PC-9 (cell line): ENCODE measurements at regions not wholly inside any gene's neighbourhood (a gene's known extent, or its start where the extent isn't known, plus 50 kb on each side); places are given as distances from the start of the nearest gene placed in this dataset.

Experiments
- BruUV-seq: library from RNA; stranded (reverse); fragments of 400-500 nt; replicated peaks from 2 replicates; lab custom pipeline; 2021; lab: Mats Ljungman, UMichigan
- CTCF ChIA-PET: fragments of 300-600 bp; sonication (Branson Sonifier 250); formaldehyde crosslinking; loops from one replicate; lab custom pipeline; 2022; ENCODE audit warnings: antibody characterized with exemption; lab: Charles Lee
- POLR2A ChIA-PET: fragments of 300-600 bp; sonication (Branson Sonifier 250); formaldehyde crosslinking; loops from one replicate; lab custom pipeline; 2022; ENCODE audit warnings: antibody characterized with exemption; ENCODE audit not compliant: unreplicated experiment; lab: Charles Lee
- DNase-seq, 2 experiments: peaks; one replicate each; pipeline versions ENCODE4 v3.0.0 to v3.0.0-alpha.2; 2015 to 2022; ENCODE audit warnings: mixed read lengths in 1 of 2
- H2AFZ ChIP-seq: fragments of 200-600 bp; sonication (generic); 2 replicates; pipeline ENCODE4 v1.8.1; 2017; ENCODE audit warnings: antibody characterized with exemption
- H3F3A ChIP-seq: fragments of 200-600 bp; sonication (generic); 2 replicates; pipeline ENCODE4 v1.8.1; 2017; ENCODE audit warnings: antibody characterized with exemption, mild to moderate bottlenecking, low read depth; ENCODE audit not compliant: insufficient read depth
- H3K27ac ChIP-seq: fragments of 200-600 bp; sonication (generic); 2 replicates; pipeline ENCODE4 v1.6.1; 2016; ENCODE audit warnings: mixed run types
- H3K27me3 ChIP-seq: fragments of 200-600 bp; sonication (generic); 2 replicates; pipeline ENCODE4 v1.6.1; 2016; ENCODE audit warnings: low read depth, mixed run types; ENCODE audit not compliant: insufficient read depth
- H3K36me3 ChIP-seq: fragments of 200-600 bp; sonication (generic); 2 replicates; pipeline ENCODE4 v1.6.1; 2016; ENCODE audit warnings: low read depth, mixed run types
- H3K4me1 ChIP-seq: fragments of 200-600 bp; sonication (generic); replicated peaks from 2 replicates; pipeline ENCODE4 v1.6.1; 2016; ENCODE audit warnings: mixed run types; ENCODE audit not compliant: insufficient read depth
- H3K4me2 ChIP-seq: fragments of 200-600 bp; sonication (generic); 2 replicates; pipeline ENCODE4 v1.6.1; 2017; ENCODE audit warnings: mixed run types
- H3K4me3 ChIP-seq: fragments of 200-600 bp; sonication (generic); 2 replicates; pipeline ENCODE4 v1.6.1; 2016; ENCODE audit warnings: mixed run types
- H3K79me2 ChIP-seq: fragments of 200-600 bp; sonication (generic); 2 replicates; pipeline ENCODE4 v1.6.1; 2017; ENCODE audit warnings: low read depth, mixed run types
- H3K9me2 ChIP-seq: fragments of 200-600 bp; sonication (generic); 2 replicates; pipeline ENCODE4 v1.8.1; 2017; ENCODE audit warnings: mild to moderate bottlenecking; ENCODE audit not compliant: insufficient read depth
- H3K9me3 ChIP-seq: fragments of 200-600 bp; sonication (generic); 2 replicates; pipeline ENCODE4 v1.8.1; 2016; ENCODE audit warnings: low read depth; ENCODE audit not compliant: insufficient read depth
- H4K20me1 ChIP-seq: fragments of 200-600 bp; sonication (generic); 2 replicates; pipeline ENCODE4 v1.8.1; 2017; ENCODE audit not compliant: insufficient read depth
- EZH2 ChIP-seq: fragments of 200-600 bp; sonication (generic); IDR thresholded peaks from 2 replicates; pipeline ENCODE4 v1.8.0; 2017; ENCODE audit warnings: antibody characterized with exemption, low read depth
- intact Hi-C: fragments of 100-400 bp; cut with micrococcal nuclease; formaldehyde crosslinking; loops from one replicate; pipeline ENCODE4 v1.10.0; 2022; ENCODE audit not compliant: unreplicated experiment
- TF ChIP-seq, protein P1 (sequence below): fragments of 200-600 bp; sonication (generic); conservative IDR thresholded peaks from 2 replicates; pipeline ENCODE4 v1.6.1; 2017; ENCODE audit warnings: mixed run types, antibody characterized with exemption, mild to moderate bottlenecking, moderate library complexity

DNA sequence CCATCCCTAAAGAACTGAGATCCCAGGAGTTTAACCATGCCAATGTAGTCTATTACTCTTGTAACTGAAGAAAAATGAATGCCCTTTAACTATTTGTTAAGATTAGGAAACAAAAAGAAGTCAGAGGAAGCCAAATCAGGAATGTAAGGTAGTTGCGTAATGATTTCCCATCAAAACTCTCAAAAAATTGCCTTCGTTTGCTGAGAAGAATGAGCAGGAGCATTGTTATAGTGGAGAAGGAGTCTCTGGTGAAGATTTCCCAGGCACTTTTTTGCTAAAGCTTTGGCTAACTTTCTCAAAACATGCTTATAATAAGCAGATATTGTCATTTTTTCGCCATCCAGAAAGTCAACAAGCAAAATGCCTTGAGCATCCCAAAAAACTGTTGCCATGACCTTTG, 224.0 kb upstream of the SIX2 start:
- Histone ChIP-seq H2AFZ (no peak overlapping the region), H3K27ac (no peak overlapping the region), H3K27me3 (no peaks in the 10 kb centered on the region), H3K79me2 (no peaks in the 10 kb centered on the region), H3F3A (peaks cover 15% of the 10 kb centered on the region), H3K4me1 (peaks cover 16% of the 10 kb centered on the region), H3K9me3 (no peaks in the 10 kb centered on the region; the same call in 1 of the 2 replicates), H3K36me3 (no peaks in the 10 kb centered on the region), H3K4me2 (no peak overlapping the region), H3K9me2 (no peaks in the 10 kb centered on the region), H4K20me1 (no peaks in the 10 kb centered on the region), H3K4me3 (no peak overlapping the region)
- TF ChIP-seq EZH2, result no peak
- TF ChIP-seq, protein P1, sequence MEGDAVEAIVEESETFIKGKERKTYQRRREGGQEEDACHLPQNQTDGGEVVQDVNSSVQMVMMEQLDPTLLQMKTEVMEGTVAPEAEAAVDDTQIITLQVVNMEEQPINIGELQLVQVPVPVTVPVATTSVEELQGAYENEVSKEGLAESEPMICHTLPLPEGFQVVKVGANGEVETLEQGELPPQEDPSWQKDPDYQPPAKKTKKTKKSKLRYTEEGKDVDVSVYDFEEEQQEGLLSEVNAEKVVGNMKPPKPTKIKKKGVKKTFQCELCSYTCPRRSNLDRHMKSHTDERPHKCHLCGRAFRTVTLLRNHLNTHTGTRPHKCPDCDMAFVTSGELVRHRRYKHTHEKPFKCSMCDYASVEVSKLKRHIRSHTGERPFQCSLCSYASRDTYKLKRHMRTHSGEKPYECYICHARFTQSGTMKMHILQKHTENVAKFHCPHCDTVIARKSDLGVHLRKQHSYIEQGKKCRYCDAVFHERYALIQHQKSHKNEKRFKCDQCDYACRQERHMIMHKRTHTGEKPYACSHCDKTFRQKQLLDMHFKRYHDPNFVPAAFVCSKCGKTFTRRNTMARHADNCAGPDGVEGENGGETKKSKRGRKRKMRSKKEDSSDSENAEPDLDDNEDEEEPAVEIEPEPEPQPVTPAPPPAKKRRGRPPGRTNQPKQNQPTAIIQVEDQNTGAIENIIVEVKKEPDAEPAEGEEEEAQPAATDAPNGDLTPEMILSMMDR, result no peak
- no TSS peak for BruUV-seq
- intact Hi-C loops, result loop anchor here (10.0 kb wide), 1 partner anchor 102 kb away; no protein-coding TSS in a partner anchor
- ChIA-PET POLR2A (interaction anchor here (0.7 kb wide), 1 partner anchor 65 kb away, joined by 4 read pairs; no protein-coding TSS in a partner anchor), CTCF (no interaction called here)
- peak in 1 of 2 experiments; percentile 30 for DNase-seq

DNA sequence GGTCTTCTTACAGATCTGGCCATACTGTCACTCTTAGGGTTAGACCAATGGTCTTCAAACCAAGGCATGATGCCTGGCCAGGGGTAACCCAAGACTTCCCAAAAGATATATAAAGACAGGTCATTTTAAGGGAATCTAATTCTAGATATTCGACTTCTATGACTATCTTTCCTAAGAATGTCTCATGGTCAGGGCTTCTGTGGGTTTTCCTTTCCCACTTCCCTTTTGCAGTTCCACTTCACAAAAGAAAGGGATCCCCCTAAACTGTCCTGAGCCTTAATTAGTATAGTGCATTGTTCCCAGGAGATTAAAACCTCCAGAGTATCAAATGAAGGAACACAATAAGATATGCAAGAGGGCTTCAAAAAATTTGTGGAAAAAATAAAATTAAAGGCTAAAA, 223.6 kb upstream of the SIX2 start:
- H4K20me1 ChIP-seq, result no peaks in the 10 kb centered on the region
- TF ChIP-seq EZH2, result no peak
- TF ChIP-seq, protein P1, result no peak
- intact Hi-C loops, result loop anchor here (10.0 kb wide), 1 partner anchor 102 kb away; no protein-coding TSS in a partner anchor
- BruUV-seq, result no TSS peak
- no peak overlapping the region for H2AFZ ChIP-seq
- H3K27ac ChIP-seq, result no peak overlapping the region
- CTCF ChIA-PET, result no interaction called here
- POLR2A ChIA-PET, result interaction anchor here (0.7 kb wide), 1 partner anchor 65 kb away, joined by 4 read pairs; no protein-coding TSS in a partner anchor
- H3K4me3 ChIP-seq, result no peak overlapping the region
- H3K27me3 ChIP-seq, result no peaks in the 10 kb centered on the region
- no peaks in the 10 kb centered on the region for H3K9me2 ChIP-seq
- peaks cover 13% of the 10 kb centered on the region for H3F3A ChIP-seq
- no peaks in the 10 kb centered on the region for H3K36me3 ChIP-seq
- no peaks in the 10 kb centered on the region; the same call in 1 of the 2 replicates for H3K9me3 ChIP-seq
- H3K79me2 ChIP-seq, result no peaks in the 10 kb centered on the region
- H3K4me2 ChIP-seq, result no peak overlapping the region
- H3K4me1 ChIP-seq, result peaks cover 12% of the 10 kb centered on the region
- no peak for DNase-seq

DNA sequence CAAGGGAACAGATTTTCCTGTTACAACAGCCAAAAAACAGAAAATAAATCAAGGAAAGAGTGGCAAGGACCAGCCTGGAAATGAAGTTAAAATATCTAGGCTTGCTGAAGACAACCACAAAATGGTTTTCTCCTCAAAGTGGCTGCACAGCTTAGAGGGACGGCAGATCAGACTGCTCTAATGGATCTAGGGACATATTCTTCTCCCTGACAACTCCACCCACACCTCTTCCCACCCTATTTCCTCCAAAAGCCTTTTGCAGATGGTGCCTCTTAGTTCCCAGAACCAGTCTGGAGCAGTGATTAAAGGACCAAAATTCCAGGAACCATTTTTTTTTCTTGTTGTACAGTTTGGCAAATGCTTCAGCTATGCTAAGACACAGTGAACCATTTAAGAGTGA, 220.2 kb upstream of the SIX2 start:
- H3K9me3 ChIP-seq, result no peaks in the 10 kb centered on the region; the same call in 1 of the 2 replicates
- H3F3A ChIP-seq, result no peaks in the 10 kb centered on the region
- no peaks in the 10 kb centered on the region for H3K36me3 ChIP-seq
- intact Hi-C loops, result no loop called here
- H3K27ac ChIP-seq, result no peak overlapping the region
- no peak overlapping the region for H3K4me3 ChIP-seq
- no peaks in the 10 kb centered on the region for H3K4me1 ChIP-seq
- POLR2A ChIA-PET, result no interaction called here
- H3K9me2 ChIP-seq, result no peaks in the 10 kb centered on the region
- H3K79me2 ChIP-seq, result no peaks in the 10 kb centered on the region
- no peak overlapping the region for H3K4me2 ChIP-seq
- TF ChIP-seq, protein P1, result no peak
- no peak for TF ChIP-seq EZH2
- no peak overlapping the region for H2AFZ ChIP-seq
- no peaks in the 10 kb centered on the region for H3K27me3 ChIP-seq
- DNase-seq, result peak in 1 of 2 experiments; percentile 21
- CTCF ChIA-PET, result no interaction called here
- BruUV-seq, result no TSS peak
- no peaks in the 10 kb centered on the region for H4K20me1 ChIP-seq
